Neural progenitor cell (in vitro differentiated cells): ENCODE measurements at regions not wholly inside any gene's neighbourhood (a gene's known extent, or its start where the extent isn't known, plus 50 kb on each side); places are given as distances from the start of the nearest gene placed in this dataset.

ENCODE experiments used
- EZH2 ChIP-seq: fragments of 200-600 bp; sonication (generic); IDR thresholded peaks from 2 replicates; pipeline ENCODE4 v1.6.1; 2017; ENCODE audit warnings: antibody characterized with exemption, mild to moderate bottlenecking, moderate library complexity
- EZH2phosphoT487 ChIP-seq: fragments of 200-600 bp; sonication (generic); IDR thresholded peaks from 2 replicates; pipeline ENCODE4 v1.6.1; 2017; ENCODE audit warnings: antibody characterized with exemption
- TF ChIP-seq, protein P1 (sequence below): fragments of 200-600 bp; sonication (generic); IDR thresholded peaks from 2 replicates; pipeline ENCODE4 v1.5.1; 2017; ENCODE audit warnings: antibody characterized with exemption, mild to moderate bottlenecking

GRCh38 chr5:154588091-154588774, 110.2 kb upstream of the HAND1 start:
- TF ChIP-seq, protein P1, sequence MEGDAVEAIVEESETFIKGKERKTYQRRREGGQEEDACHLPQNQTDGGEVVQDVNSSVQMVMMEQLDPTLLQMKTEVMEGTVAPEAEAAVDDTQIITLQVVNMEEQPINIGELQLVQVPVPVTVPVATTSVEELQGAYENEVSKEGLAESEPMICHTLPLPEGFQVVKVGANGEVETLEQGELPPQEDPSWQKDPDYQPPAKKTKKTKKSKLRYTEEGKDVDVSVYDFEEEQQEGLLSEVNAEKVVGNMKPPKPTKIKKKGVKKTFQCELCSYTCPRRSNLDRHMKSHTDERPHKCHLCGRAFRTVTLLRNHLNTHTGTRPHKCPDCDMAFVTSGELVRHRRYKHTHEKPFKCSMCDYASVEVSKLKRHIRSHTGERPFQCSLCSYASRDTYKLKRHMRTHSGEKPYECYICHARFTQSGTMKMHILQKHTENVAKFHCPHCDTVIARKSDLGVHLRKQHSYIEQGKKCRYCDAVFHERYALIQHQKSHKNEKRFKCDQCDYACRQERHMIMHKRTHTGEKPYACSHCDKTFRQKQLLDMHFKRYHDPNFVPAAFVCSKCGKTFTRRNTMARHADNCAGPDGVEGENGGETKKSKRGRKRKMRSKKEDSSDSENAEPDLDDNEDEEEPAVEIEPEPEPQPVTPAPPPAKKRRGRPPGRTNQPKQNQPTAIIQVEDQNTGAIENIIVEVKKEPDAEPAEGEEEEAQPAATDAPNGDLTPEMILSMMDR: no peak
- TF ChIP-seq EZH2: no peak
- no peak for TF ChIP-seq EZH2phosphoT487
